Esophagus squamous epithelium (tissue), 5 donors: ENCODE measurements at regions not wholly inside any gene's neighbourhood (a gene's known extent, or its start where the extent isn't known, plus 50 kb on each side); places are given as distances from the start of the nearest gene placed in this dataset.

ENCODE experiments used
- DNase-seq: peaks from one replicate; lab custom pipeline; 2025; lab: John Stamatoyannopoulos, UW
- H3K27ac ChIP-seq, 4 donors: fragments of 200-600 bp; sonication (generic); one replicate each; pipeline ENCODE4 v1.5.1; 2016 to 2019; ENCODE audit warnings: mild to moderate bottlenecking in 1 of 4
- H3K27me3 ChIP-seq, 4 donors: fragments of 200-600 bp; sonication (generic); 1 replicate in 3 of 4; 2 replicates in 1 of 4; pipeline versions ENCODE4 v1.5.1 to v1.6.0; 2017 to 2021; ENCODE audit warnings: antibody characterized with exemption in 1 of 4
- H3K36me3 ChIP-seq, 3 donors: fragments of 200-600 bp; sonication (generic); one replicate each; pipeline ENCODE4 v1.5.1; 2016 to 2019
- H3K4me1 ChIP-seq, 3 donors: fragments of 200-600 bp; sonication (generic); one replicate each; pipeline ENCODE4 v1.5.1; 2017 to 2019
- H3K4me3 ChIP-seq, 4 donors: fragments of 200-600 bp; sonication (generic); 1 replicate in 3 of 4; 2 replicates in 1 of 4; pipeline ENCODE4 v1.5.1; 2016 to 2019; ENCODE audit warnings: mild to moderate bottlenecking in 2 of 4, moderate library complexity in 1 of 4
- H3K9me3 ChIP-seq, 3 donors: fragments of 200-600 bp; sonication (generic); one replicate each; pipeline ENCODE4 v1.5.1; 2016 to 2019
- CTCF ChIP-seq, 6 experiments: fragments of 450-650 bp in 4 of 6; fragments of 200-600 bp in 2 of 6; sonication (generic) in 2 of 6; IDR thresholded peaks; one replicate each; pipeline ENCODE4 v1.5.1; 2016 to 2019; ENCODE audit warnings: antibody characterized with exemption in 6 of 6, mild to moderate bottlenecking in 4 of 6, moderate library complexity in 4 of 6
- POLR2A ChIP-seq, 4 donors: fragments of 450-650 bp; IDR thresholded peaks; one replicate each; pipeline ENCODE4 v1.6.1; 2017; ENCODE audit warnings: antibody characterized with exemption in 4 of 4, mild to moderate bottlenecking in 4 of 4, moderate library complexity in 3 of 4
- WGBS, 2 donors: methylation state at CpG; one replicate each; pipeline ENCODE4 v1.1.5; 2018; 5-methylcytosine and 5-hydroxymethylcytosine counted together
- intact Hi-C: fragments of 100-400 bp; cut with DNase I; formaldehyde crosslinking; loops from one replicate; pipeline ENCODE4 v1.15.0; 2022
- donor health status: DM: yes; HTN: yes; CAD: no.

GRCh38 chr14:51513933-51514332 is 137.8 kb upstream of the FRMD6 start:
- Histone ChIP-seq H3K27ac (no peak overlapping the region), H3K9me3 (no peaks in the 10 kb centered on the region), H3K4me1 (peaks cover 0 to 45% (median 0%) of the 10 kb centered on the region in 3 donors), H3K27me3 (no peaks in the 10 kb centered on the region), H3K36me3 (no peaks in the 10 kb centered on the region), H3K4me3 (no peak overlapping the region)
- TF ChIP-seq CTCF (IDR thresholded peaks at IDR 0.05), result no peak
- TF ChIP-seq POLR2A (IDR thresholded peaks at IDR 0.05), result no peak
- DNase-seq, result no peak
- WGBS, 2 donors, result 66 to 81% methylated on average over 2 of the region's 2 CpGs
- intact Hi-C loops, result no loop called here

GRCh38 chr14:51515611-51516010 is 136.1 kb upstream of the FRMD6 start:
- Histone ChIP-seq H3K27me3 (no peaks in the 10 kb centered on the region), H3K4me1 (peaks cover 0 to 37% (median 0%) of the 10 kb centered on the region in 3 donors), H3K9me3 (no peaks in the 10 kb centered on the region), H3K4me3 (no peak overlapping the region), H3K36me3 (no peaks in the 10 kb centered on the region), H3K27ac (no peak overlapping the region)
- TF ChIP-seq CTCF (IDR thresholded peaks at IDR 0.05), result no peak
- TF ChIP-seq POLR2A (IDR thresholded peaks at IDR 0.05), result no peak
- DNase-seq, result no peak
- WGBS, 2 donors, result 65 to 72% methylated on average over 3 of the region's 3 CpGs
- intact Hi-C loops, result no loop called here

GRCh38 chr14:51516706-51517395 is 134.9 kb upstream of the FRMD6 start:
- 47 to 69% methylated on average over 4 of the region's 4 CpGs for whole genome bisulfite sequencing, 2 donors
- Histone ChIP-seq H3K27me3 (no peaks in the 10 kb centered on the region), H3K27ac (peak overlapping the region in 1 of 4 donors; percentile 7), H3K36me3 (no peaks in the 10 kb centered on the region), H3K9me3 (no peaks in the 10 kb centered on the region), H3K4me1 (peaks cover 0 to 37% (median 0%) of the 10 kb centered on the region in 3 donors), H3K4me3 (no peak overlapping the region)
- no peak for TF ChIP-seq CTCF (IDR thresholded peaks at IDR 0.05)
- no peak for TF ChIP-seq POLR2A (IDR thresholded peaks at IDR 0.05)
- intact Hi-C loops, result no loop called here
- no peak for DNase-seq

GRCh38 chr14:51518280-51518679 is 133.4 kb upstream of the FRMD6 start:
- Histone ChIP-seq H3K27me3 (no peaks in the 10 kb centered on the region), H3K27ac (no peak overlapping the region), H3K36me3 (no peaks in the 10 kb centered on the region), H3K4me3 (no peak overlapping the region), H3K4me1 (peaks cover 0 to 38% (median 0%) of the 10 kb centered on the region in 3 donors), H3K9me3 (no peaks in the 10 kb centered on the region)
- 87 to 89% methylated on average over 3 of the region's 3 CpGs for WGBS, 2 donors
- TF ChIP-seq CTCF (IDR thresholded peaks at IDR 0.05), result no peak
- TF ChIP-seq POLR2A (IDR thresholded peaks at IDR 0.05), result no peak
- intact Hi-C loops, result no loop called here
- DNase-seq, result no peak

- TF ChIP-seq CTCF (IDR thresholded peaks at IDR 0.05), result no peak
- no peak for TF ChIP-seq POLR2A (IDR thresholded peaks at IDR 0.05)
- intact Hi-C loops, result no loop called here
- Histone ChIP-seq H3K36me3 (peaks cover 0 to 3% (median 0%) of the 10 kb centered on the region in 3 donors), H3K4me3 (no peak overlapping the region), H3K9me3 (no peaks in the 10 kb centered on the region), H3K27me3 (no peaks in the 10 kb centered on the region), H3K4me1 (peaks cover 0 to 38% (median 0%) of the 10 kb centered on the region in 3 donors), H3K27ac (no peak overlapping the region)
- WGBS, 2 donors, result 41 to 48% methylated on average over 2 of the region's 2 CpGs
- DNase-seq, result no peak
These were observed 133.0 kb upstream of the FRMD6 start for GRCh38 chr14:51518711-51519110.
